ENCODE measurements at regions not wholly inside any gene's neighbourhood (a gene's known extent, or its start where the extent isn't known, plus 50 kb on each side); places are given as distances from the start of the nearest gene placed in this dataset.

- Histone ChIP-seq H3K27ac (peak overlapping the region; percentile 83 to 87), H3K4me3 (peak overlapping the region; percentile 24)
- TF ChIP-seq, protein P1, sequence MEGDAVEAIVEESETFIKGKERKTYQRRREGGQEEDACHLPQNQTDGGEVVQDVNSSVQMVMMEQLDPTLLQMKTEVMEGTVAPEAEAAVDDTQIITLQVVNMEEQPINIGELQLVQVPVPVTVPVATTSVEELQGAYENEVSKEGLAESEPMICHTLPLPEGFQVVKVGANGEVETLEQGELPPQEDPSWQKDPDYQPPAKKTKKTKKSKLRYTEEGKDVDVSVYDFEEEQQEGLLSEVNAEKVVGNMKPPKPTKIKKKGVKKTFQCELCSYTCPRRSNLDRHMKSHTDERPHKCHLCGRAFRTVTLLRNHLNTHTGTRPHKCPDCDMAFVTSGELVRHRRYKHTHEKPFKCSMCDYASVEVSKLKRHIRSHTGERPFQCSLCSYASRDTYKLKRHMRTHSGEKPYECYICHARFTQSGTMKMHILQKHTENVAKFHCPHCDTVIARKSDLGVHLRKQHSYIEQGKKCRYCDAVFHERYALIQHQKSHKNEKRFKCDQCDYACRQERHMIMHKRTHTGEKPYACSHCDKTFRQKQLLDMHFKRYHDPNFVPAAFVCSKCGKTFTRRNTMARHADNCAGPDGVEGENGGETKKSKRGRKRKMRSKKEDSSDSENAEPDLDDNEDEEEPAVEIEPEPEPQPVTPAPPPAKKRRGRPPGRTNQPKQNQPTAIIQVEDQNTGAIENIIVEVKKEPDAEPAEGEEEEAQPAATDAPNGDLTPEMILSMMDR (IDR thresholded peaks at IDR 0.05) = no peak
- DNase-seq (ENCODE audit: low spot score) = no peak
Measured at GRCh38 chr9:713091-713490, 128.4 kb upstream of the DMRT1 start.

DNA sequence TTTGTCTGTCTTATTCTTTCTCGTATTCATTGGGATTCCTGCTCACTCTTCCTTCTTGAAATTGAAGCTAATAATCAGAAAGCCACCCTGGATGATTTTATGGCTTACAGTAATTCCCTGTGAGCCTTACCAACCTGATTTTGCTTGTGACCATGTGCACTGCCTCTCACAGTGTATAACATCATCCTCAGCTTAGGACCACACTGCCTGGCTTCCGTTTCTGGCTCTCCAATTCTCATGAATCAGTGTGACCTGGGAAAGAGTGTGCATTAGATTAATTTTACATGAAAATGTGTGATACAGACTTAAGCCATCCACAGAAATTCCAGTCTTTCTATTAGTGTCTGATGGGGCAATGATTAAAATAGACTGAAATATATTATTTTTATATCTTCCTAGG is 126.8 kb upstream of the DMRT1 start:
- TF ChIP-seq, protein P1 (IDR thresholded peaks at IDR 0.05) = no peak
- DNase-seq (ENCODE audit: low spot score) = no peak
- H3K4me3 ChIP-seq = peak overlapping the region; percentile 24
- H3K27ac ChIP-seq = peak overlapping the region; percentile 83 to 87

DNA sequence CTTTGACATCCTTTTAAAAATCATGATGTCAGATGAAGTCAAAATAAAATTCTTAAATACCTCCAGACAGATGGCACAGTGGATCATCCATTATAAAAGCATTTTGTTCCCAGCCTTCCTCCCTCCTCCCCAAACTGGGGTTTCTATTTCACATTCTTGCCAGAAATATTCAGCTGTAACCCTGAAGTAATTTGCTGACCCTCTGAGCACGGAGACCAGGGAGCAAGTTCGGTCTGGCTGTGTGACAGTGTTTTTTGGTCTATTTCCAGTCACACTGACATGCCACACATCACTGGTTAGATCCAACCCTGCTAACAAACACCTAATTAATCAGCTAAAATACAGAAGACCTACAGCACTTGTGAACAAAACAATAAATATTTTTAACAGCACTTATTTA is 126.2 kb upstream of the DMRT1 start:
- TF ChIP-seq, protein P1 (IDR thresholded peaks at IDR 0.05) = no peak
- H3K4me3 ChIP-seq = peak overlapping the region; percentile 54
- DNase-seq (ENCODE audit: low spot score) = no peak

DNA sequence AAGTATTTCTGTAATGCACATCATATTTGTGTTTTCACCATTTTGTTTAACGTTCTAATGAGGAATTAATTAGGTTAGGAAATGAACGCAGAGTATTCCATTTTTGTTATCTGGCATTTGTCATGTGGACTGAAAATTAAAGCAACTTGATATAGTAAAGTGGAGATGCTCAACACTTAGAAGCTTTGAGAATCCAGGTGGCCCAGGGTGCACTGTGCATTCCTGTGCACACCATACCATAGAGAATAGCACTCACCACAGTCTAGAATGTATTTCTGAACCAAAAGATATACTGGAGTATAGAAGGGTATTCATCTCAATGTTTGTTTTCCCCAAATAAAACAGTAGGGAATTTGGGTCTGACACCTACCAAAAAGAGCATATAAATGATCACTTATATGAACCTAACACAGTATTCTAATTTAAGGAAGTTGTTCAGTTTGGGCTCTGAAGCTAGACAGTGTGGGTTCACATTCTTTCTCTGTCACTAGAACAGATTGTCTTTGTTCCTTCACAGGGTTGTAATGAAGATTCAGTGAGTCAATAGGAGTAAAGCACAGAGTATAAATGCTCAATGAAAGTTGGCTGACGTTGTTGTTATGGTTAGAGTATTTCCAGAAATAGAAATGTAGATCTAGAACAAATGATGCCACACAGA is 125.6 kb upstream of the DMRT1 start:
- DNase-seq (ENCODE audit: low spot score) = no peak
- H3K27ac ChIP-seq = peak overlapping the region; percentile 83 to 87
- TF ChIP-seq, protein P1 (IDR thresholded peaks at IDR 0.05) = no peak
- H3K4me3 ChIP-seq = peak overlapping the region; percentile 54

More for the DNA sequence above, 126.2 kb upstream of the DMRT1 start:
- peak overlapping the region; percentile 83 to 87 for H3K27ac ChIP-seq

DNA sequence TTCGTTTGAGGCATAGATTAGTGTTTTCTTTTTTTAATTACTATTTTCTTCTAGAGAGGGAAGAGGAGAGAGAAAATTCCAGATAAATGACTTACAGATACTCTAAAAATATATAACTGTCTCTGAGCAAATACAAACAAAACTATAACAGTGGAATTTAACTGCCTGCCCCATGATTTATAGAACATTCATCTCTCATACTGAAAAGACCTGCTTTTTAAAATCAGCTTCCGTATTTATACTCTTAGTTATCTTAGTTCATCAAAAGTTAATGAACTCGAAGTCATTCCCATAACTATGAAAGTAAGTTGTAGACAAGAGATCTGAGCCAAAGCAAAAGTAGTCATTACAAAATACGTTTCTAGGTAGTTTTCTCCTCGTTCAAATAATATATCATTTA is 123.8 kb upstream of the DMRT1 start:
- Histone ChIP-seq H3K4me3 (peak overlapping the region; percentile 19), H3K27ac (peak overlapping the region; percentile 45 to 83)
- DNase-seq (ENCODE audit: low spot score) = no peak
- TF ChIP-seq, protein P1 (IDR thresholded peaks at IDR 0.05) = no peak

DNA sequence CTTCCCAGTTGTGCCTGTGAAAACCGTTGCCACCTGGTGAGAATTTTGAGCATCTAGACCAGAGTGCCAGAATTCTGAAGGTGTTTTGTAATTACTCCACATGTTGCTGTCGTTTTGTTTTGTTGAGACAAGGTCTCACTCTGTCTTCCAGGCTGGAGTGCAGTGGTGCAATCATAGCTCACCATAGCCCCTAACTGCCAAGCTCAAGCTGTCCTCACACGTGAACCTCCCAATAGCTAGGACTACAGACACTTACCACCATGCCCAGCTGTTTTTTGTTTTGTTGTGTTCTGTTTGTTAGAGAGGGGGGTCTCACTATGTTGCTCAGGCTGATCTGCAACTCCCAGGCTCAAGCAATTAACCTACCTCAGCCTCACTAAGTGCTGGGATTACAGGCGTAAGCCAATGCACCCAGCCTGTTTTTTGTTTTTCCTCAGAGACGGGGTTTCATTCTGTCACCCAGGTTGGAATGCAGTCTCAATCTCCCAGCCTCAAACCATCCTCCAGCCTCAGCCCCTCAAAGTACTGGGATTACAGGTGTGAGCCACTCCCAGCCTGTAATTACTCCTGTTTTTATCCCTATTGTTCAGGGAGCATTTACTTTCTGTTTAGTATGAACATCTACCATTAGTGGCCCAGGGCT is 121.1 kb upstream of the DMRT1 start:
- TF ChIP-seq, protein P1 (IDR thresholded peaks at IDR 0.05) = no peak
- Histone ChIP-seq H3K4me3 (peak overlapping the region; percentile 34), H3K27ac (peak overlapping the region; percentile 79 to 83)
- DNase-seq (ENCODE audit: low spot score) = no peak

Data from coronary artery (tissue), 2 donors.